ENCODE measurements at regions not wholly inside any gene's neighbourhood (a gene's known extent, or its start where the extent isn't known, plus 50 kb on each side); places are given as distances from the start of the nearest gene placed in this dataset.

DNA sequence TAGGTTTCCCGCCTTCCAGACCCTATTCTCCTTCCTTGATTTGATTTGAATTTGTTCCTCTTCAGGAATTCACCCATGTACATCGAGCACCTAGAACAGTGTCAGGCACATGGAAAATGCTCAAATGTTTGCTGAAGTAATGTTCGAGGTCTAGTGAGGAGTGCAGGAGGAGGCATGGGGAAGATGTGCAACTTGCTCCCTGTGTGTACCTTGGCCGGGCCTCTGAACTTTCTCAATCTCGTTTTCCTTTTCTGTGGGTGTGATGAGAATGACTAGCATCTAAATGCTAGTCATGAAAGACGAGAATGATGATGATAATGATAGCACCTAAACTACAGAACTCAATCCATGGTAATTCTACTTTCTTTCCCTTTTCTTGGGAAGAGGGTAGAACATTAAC is 279.1 kb upstream of the PLET1 start:
- Histone ChIP-seq H4K20me1 (ENCODE audit: insufficient read depth, low read length) (no peaks in the 10 kb centered on the region), H3K27ac (ENCODE audit: low read length) (no peak overlapping the region), H3K9me3 (ENCODE audit: insufficient read depth, low read length) (no peaks in the 10 kb centered on the region), H3K4me2 (ENCODE audit: low read length) (no peak overlapping the region), H3K27me3 (ENCODE audit: low read depth, low read length) (peaks cover 26% of the 10 kb centered on the region; the same call in 1 of the 2 replicates), H3K79me2 (ENCODE audit: low read length) (no peaks in the 10 kb centered on the region), H3K4me3 (ENCODE audit: low read length) (no peak overlapping the region), H3K4me1 (ENCODE audit: low read length) (no peaks in the 10 kb centered on the region), H3K9ac (ENCODE audit: low read length) (no peak overlapping the region), H2AFZ (ENCODE audit: low read depth, low read length) (no peak overlapping the region), H3K36me3 (replicated peaks; ENCODE audit: low read depth, low read length) (no peaks in the 10 kb centered on the region)
- TF ChIP-seq EZH2phosphoT487 (IDR thresholded peaks at IDR 0.05; ENCODE audit: low read depth), result no peak
- TF ChIP-seq, protein P1, sequence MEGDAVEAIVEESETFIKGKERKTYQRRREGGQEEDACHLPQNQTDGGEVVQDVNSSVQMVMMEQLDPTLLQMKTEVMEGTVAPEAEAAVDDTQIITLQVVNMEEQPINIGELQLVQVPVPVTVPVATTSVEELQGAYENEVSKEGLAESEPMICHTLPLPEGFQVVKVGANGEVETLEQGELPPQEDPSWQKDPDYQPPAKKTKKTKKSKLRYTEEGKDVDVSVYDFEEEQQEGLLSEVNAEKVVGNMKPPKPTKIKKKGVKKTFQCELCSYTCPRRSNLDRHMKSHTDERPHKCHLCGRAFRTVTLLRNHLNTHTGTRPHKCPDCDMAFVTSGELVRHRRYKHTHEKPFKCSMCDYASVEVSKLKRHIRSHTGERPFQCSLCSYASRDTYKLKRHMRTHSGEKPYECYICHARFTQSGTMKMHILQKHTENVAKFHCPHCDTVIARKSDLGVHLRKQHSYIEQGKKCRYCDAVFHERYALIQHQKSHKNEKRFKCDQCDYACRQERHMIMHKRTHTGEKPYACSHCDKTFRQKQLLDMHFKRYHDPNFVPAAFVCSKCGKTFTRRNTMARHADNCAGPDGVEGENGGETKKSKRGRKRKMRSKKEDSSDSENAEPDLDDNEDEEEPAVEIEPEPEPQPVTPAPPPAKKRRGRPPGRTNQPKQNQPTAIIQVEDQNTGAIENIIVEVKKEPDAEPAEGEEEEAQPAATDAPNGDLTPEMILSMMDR (IDR thresholded peaks at IDR 0.05; ENCODE audit: low read depth, low read length), result no peak

DNA sequence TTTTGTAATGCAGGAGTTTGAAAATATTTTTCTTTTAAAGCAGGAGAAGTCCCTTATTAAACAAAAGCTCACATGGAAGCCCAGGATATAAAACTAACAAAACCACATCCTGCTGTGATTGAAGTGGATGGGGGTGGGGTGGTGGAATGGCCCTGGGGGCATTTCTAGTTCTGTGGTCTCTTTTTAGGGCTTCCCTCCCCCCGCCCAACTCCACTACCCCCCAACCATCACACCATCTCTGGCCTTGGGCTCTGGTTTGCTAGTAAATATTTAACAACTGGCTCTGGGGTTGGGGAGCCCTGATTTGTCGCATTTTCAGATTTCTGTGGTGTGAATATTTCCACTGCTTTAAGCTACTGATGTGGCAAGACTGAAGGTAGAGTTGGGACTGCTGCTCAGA is 279.6 kb upstream of the PLET1 start:
- no peak overlapping the region for H3K9ac ChIP-seq (ENCODE audit: low read length)
- H3K27me3 ChIP-seq (ENCODE audit: low read depth, low read length), result peaks cover 29% of the 10 kb centered on the region; the same call in 1 of the 2 replicates
- H3K4me3 ChIP-seq (ENCODE audit: low read length), result no peak overlapping the region
- no peaks in the 10 kb centered on the region for H3K79me2 ChIP-seq (ENCODE audit: low read length)
- H3K36me3 ChIP-seq (replicated peaks; ENCODE audit: low read depth, low read length), result no peaks in the 10 kb centered on the region
- no peaks in the 10 kb centered on the region for H4K20me1 ChIP-seq (ENCODE audit: insufficient read depth, low read length)
- H2AFZ ChIP-seq (ENCODE audit: low read depth, low read length), result no peak overlapping the region
- H3K4me1 ChIP-seq (ENCODE audit: low read length), result no peaks in the 10 kb centered on the region
- no peak overlapping the region for H3K27ac ChIP-seq (ENCODE audit: low read length)
- H3K9me3 ChIP-seq (ENCODE audit: insufficient read depth, low read length), result no peaks in the 10 kb centered on the region
- TF ChIP-seq, protein P1 (IDR thresholded peaks at IDR 0.05; ENCODE audit: low read depth, low read length), result no peak
- TF ChIP-seq EZH2phosphoT487 (IDR thresholded peaks at IDR 0.05; ENCODE audit: low read depth), result no peak
- H3K4me2 ChIP-seq (ENCODE audit: low read length), result no peak overlapping the region

DNA sequence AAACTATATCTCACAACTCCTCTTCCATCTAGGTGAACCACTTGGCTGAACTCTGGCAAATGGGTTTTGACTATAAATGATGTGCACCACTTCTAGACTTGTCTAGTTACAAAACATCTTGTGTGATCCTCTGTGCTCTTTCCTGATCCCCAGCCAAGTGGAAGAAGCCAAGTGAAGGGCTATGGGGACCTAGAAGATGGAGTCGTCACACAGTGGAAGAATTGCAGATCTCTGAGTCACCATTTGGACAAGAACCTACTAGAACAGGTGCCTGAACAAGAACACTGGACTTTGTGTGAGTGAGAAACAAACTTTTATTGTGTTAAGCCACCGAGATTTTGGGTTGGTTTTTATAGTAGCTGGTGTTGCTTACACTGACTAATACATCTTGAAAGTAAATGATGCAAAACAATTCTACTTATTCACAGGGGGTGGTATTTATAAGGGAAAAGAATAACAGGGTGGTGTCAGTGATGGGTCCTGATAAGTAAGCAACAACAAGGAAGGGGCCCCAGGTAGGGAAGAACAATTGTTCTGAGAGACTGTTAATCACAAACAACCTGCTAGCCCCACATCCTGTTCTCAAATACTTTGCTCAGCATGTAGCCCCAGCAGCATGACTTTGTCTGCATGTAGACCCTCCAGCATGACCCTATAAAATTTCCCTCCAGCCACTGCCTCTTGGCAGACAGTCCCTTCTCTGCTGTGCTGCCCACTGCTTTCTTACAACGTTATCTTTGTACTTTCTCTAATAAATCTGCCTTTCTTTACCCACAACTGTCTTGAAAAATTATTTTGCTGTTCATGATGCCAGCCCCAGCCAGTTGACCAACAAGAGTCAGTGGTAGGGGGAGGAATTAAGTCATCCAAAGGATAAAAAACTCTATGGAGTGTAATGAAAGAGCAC is 280.7 kb upstream of the PLET1 start:
- no peaks in the 10 kb centered on the region for H3K9me3 ChIP-seq (ENCODE audit: insufficient read depth, low read length)
- peaks cover 26% of the 10 kb centered on the region for H3K27me3 ChIP-seq (ENCODE audit: low read depth, low read length)
- no peaks in the 10 kb centered on the region for H4K20me1 ChIP-seq (ENCODE audit: insufficient read depth, low read length)
- no peak overlapping the region for H2AFZ ChIP-seq (ENCODE audit: low read depth, low read length)
- H3K4me3 ChIP-seq (ENCODE audit: low read length), result no peak overlapping the region
- no peaks in the 10 kb centered on the region for H3K36me3 ChIP-seq (replicated peaks; ENCODE audit: low read depth, low read length)
- no peak overlapping the region for H3K9ac ChIP-seq (ENCODE audit: low read length)
- no peak overlapping the region for H3K4me2 ChIP-seq (ENCODE audit: low read length)
- no peak overlapping the region for H3K27ac ChIP-seq (ENCODE audit: low read length)
- no peaks in the 10 kb centered on the region for H3K4me1 ChIP-seq (ENCODE audit: low read length)
- no peak for TF ChIP-seq EZH2phosphoT487 (IDR thresholded peaks at IDR 0.05; ENCODE audit: low read depth)
- TF ChIP-seq, protein P1 (IDR thresholded peaks at IDR 0.05; ENCODE audit: low read depth, low read length), result no peak
- H3K79me2 ChIP-seq (ENCODE audit: low read length), result no peaks in the 10 kb centered on the region

DNA sequence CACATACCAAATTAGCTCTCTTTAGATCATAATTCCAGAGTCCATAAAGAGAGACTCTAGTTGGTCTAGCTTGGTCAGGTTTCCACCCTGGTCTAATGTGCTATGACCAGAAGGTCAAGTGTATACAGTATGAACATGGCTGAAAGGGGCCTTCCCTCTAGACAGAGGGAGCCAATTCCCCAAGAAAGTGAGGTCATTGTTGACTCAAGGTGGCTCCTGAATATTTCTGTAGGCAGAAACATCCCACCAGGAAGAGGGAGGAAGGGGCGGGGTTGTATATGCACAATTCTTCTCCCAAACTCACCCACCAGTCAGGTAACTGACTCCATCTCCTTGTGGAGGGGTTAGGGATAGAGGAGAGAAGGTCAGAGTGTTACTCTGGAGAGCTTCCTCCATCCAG is 281.8 kb upstream of the PLET1 start:
- H3K9ac ChIP-seq (ENCODE audit: low read length), result no peak overlapping the region
- no peak overlapping the region for H3K27ac ChIP-seq (ENCODE audit: low read length)
- H3K79me2 ChIP-seq (ENCODE audit: low read length), result no peaks in the 10 kb centered on the region
- TF ChIP-seq, protein P1 (IDR thresholded peaks at IDR 0.05; ENCODE audit: low read depth, low read length), result no peak
- no peak for TF ChIP-seq EZH2phosphoT487 (IDR thresholded peaks at IDR 0.05; ENCODE audit: low read depth)
- peaks cover 21% of the 10 kb centered on the region for H3K27me3 ChIP-seq (ENCODE audit: low read depth, low read length)
- no peak overlapping the region for H3K4me2 ChIP-seq (ENCODE audit: low read length)
- no peak overlapping the region for H2AFZ ChIP-seq (ENCODE audit: low read depth, low read length)
- H3K4me3 ChIP-seq (ENCODE audit: low read length), result no peak overlapping the region
- no peaks in the 10 kb centered on the region for H3K9me3 ChIP-seq (ENCODE audit: insufficient read depth, low read length)
- no peaks in the 10 kb centered on the region for H3K4me1 ChIP-seq (ENCODE audit: low read length)
- no peaks in the 10 kb centered on the region for H4K20me1 ChIP-seq (ENCODE audit: insufficient read depth, low read length)
- H3K36me3 ChIP-seq (replicated peaks; ENCODE audit: low read depth, low read length), result no peaks in the 10 kb centered on the region

All from OCI-LY3 (cell line).